GM12864 (cell line): ENCODE measurements at regions not wholly inside any gene's neighbourhood (a gene's known extent, or its start where the extent isn't known, plus 50 kb on each side); places are given as distances from the start of the nearest gene placed in this dataset.

Experiments
- DNase-seq: peaks from one replicate; pipeline ENCODE4 v3.0.0-alpha.2; 2011; ENCODE audit warnings: low read depth
- H3K4me3 ChIP-seq: 2 replicates; pipeline ENCODE4 v1.5.1; 2011; ENCODE audit warnings: mild to moderate bottlenecking, low read depth, low read length, control low read depth
- TF ChIP-seq, protein P1 (sequence below): IDR thresholded peaks from 2 replicates; pipeline ENCODE4 v1.5.1; 2011; ENCODE audit warnings: low read depth, mild to moderate bottlenecking, moderate library complexity, low read length, control low read depth, inconsistent platforms; ENCODE audit errors: missing control alignments

DNA sequence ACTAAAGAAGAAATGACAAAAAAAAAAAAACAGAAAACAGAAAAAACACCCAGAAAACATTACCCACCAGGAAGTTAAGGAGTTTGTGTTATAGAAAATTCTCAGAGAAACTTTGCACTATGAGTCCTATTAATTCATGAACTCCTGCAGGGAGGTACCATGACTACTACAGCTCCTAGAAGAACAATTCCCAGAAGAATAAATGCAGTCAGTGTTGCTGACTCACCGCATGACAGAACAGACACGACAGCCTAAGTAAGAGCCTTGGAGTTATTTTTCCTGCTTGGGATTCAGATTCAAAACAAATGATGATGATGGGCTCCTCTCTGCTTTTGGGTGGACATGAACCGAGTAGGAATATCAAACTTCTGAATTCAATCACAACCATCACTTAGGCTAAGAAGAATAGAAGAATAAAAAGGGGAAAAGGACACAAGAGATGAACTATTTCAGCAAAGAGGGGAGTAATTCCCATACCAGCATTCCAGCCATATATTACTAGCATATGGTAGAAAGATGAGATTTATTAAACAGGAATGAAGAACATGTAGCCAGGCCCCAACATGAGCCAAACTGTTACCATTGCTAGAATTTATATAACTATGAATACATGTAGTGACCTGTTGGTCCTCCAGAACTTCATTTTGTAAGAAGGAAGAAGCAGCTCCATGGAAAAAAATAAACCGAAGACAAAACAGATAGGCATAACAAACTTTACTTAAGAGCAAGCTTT, 209.6 kb upstream of the PDE4D start:
- no peak overlapping the region for H3K4me3 ChIP-seq
- no peak for DNase-seq
- TF ChIP-seq, protein P1, sequence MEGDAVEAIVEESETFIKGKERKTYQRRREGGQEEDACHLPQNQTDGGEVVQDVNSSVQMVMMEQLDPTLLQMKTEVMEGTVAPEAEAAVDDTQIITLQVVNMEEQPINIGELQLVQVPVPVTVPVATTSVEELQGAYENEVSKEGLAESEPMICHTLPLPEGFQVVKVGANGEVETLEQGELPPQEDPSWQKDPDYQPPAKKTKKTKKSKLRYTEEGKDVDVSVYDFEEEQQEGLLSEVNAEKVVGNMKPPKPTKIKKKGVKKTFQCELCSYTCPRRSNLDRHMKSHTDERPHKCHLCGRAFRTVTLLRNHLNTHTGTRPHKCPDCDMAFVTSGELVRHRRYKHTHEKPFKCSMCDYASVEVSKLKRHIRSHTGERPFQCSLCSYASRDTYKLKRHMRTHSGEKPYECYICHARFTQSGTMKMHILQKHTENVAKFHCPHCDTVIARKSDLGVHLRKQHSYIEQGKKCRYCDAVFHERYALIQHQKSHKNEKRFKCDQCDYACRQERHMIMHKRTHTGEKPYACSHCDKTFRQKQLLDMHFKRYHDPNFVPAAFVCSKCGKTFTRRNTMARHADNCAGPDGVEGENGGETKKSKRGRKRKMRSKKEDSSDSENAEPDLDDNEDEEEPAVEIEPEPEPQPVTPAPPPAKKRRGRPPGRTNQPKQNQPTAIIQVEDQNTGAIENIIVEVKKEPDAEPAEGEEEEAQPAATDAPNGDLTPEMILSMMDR = no peak

DNA sequence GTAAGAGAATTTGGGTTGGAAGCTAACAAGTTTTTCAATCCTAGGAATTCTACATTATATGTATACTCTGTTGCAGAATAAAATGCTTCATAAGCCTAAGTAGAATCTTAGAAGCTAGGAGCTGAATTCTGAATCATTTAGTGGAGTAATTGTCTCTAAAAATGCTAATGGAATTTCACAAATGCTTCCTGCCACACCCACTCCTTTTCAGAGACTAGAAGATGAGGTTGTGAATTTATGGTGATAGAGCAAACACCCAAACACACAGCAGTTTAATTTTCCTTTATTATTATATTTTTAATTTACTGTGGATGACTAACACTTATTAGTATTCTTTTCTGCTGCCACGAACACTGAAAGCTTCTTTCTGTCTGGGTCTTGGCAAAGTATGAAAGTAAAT, 208.0 kb upstream of the PDE4D start:
- TF ChIP-seq, protein P1 = no peak
- DNase-seq = no peak

DNA sequence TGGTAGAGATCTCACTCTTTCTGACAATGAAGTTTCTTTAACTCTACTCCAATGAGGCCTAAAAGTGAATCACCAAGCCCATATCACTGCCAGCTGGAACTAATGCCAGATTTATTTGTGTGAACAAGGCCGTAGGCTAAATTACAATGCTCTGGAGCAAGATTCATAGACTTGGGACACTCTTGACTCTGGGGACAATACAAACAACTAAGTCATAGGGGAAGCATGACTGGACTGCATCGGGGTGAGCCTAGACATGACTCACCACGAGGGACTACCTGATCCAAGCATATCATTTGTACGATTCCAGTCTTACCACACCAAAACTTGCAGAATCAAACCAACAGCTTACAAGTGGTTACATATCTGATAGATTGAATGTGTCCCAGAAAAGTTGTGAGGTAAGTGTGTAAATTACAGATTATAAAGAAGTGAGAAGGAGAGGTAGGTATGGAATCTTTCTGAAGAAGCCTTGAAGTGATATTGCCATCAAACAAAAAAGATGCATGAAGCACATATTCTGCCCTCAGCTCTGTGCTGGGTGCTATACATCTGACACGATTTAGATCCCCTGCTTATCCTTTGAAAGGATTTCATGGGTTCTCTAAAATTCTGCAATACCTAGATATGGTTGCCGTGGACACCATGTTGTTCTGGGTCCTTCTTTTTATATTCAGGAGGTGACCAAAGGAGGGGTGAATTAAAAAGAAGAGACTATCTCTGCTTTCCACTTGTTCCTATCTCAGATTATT, 199.3 kb upstream of the PDE4D start:
- H3K4me3 ChIP-seq = no peak overlapping the region
- TF ChIP-seq, protein P1 = no peak
- no peak for DNase-seq

More for the DNA sequence above, 208.0 kb upstream of the PDE4D start:
- no peak overlapping the region for H3K4me3 ChIP-seq

DNA sequence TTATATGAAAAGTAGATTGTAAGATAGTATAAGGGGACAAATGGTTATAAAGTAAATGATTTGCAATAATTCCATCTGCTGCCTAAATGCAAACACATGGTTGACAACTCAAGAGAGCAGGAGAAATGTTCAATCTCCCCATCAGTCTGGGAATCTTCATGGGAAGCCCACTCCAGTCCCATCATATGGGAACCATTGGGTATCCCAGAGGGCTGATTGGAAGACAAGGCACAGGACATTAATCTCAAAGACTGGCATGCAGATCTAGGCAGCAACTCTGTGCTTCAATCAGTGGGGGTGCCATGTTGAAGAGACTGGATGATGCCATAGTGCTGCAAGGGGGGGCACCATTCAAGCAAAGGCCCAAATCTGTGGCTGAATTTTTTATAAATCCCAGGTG, 193.1 kb upstream of the PDE4D start:
- TF ChIP-seq, protein P1 = no peak
- no peak overlapping the region for H3K4me3 ChIP-seq
- DNase-seq = no peak

DNA sequence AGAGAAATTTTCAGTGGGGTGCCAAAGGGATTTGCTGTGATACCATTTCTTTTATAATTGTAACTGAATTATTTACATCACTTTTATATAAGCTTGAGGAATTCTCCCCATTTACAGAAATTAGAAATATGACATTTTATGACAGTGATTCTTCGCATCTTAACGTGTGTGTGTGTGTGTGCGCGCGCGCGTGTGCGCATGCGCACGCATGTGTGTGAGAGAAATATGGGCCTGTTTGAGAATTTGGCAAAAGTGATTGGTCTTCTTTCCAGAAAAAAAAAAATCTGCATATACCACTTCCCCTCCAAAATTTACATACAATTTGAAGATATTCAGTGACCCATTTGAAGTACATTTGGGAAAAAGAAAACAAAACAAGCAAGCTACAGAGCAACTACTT, 190.7 kb upstream of the PDE4D start:
- TF ChIP-seq, protein P1 = no peak
- no peak overlapping the region for H3K4me3 ChIP-seq
- DNase-seq = no peak

DNA sequence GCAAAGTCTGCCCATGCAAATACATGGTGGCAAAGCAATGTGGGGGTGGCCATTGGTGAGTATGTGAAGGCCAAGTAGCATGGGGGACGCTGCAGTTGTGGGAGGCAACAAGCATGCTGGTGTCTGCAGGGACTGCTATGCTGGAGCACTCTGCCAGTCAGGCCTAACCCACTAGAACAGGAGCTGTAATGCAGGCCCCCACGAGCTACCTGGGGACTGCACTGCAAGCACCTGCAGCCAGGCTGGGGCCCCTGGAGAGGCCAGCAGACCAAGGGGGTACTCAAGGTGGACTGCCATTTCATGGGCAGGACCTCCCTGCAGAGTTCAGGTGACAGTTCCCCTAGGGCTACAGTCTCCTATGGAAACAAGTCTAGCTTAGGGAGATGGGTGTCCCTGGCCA, 183.8 kb upstream of the PDE4D start:
- no peak for DNase-seq
- TF ChIP-seq, protein P1 = no peak

More for the DNA sequence above, 183.8 kb upstream of the PDE4D start:
- H3K4me3 ChIP-seq = no peak overlapping the region
